Keratinocyte (primary cell): ENCODE measurements at regions not wholly inside any gene's neighbourhood (a gene's known extent, or its start where the extent isn't known, plus 50 kb on each side); places are given as distances from the start of the nearest gene placed in this dataset.

Experiments used
- CTCF ChIP-seq, 3 experiments: IDR thresholded peaks in 1 of 3; conservative IDR thresholded peaks in 1 of 3; optimal IDR thresholded peaks in 1 of 3; 2 replicates in 2 of 3; 3 replicates in 1 of 3; pipeline versions ENCODE3 to v1.5.1; 2011; ENCODE audit warnings: low read length in 3 of 3, mild to moderate bottlenecking in 3 of 3, moderate library complexity in 2 of 3, control low read depth in 1 of 3, inconsistent platforms in 1 of 3; ENCODE audit not compliant: insufficient read depth in 2 of 3; ENCODE audit errors: extremely low read depth in 1 of 3
- EZH2 ChIP-seq: IDR thresholded peaks from one replicate; pipeline ENCODE4 v1.6.1; 2012; ENCODE audit warnings: inconsistent platforms, mild to moderate bottlenecking, low read length, moderate library complexity

- TF ChIP-seq CTCF (optimal IDR thresholded peaks at IDR 0.05 in 1 of 3, IDR thresholded peaks at IDR 0.05 in 1 of 3, conservative IDR thresholded peaks at IDR 0.05 in 1 of 3; ENCODE audit: extremely low read depth in 1 of 3, insufficient read depth in 2 of 3, low read length in 3 of 3) (no peak), EZH2 (no peak)
Observed at GRCh38 chr1:82052563-82052962, 251.8 kb downstream of the ADGRL2 start.
